ENCODE measurements at regions not wholly inside any gene's neighbourhood (a gene's known extent, or its start where the extent isn't known, plus 50 kb on each side); places are given as distances from the start of the nearest gene placed in this dataset.

DNA sequence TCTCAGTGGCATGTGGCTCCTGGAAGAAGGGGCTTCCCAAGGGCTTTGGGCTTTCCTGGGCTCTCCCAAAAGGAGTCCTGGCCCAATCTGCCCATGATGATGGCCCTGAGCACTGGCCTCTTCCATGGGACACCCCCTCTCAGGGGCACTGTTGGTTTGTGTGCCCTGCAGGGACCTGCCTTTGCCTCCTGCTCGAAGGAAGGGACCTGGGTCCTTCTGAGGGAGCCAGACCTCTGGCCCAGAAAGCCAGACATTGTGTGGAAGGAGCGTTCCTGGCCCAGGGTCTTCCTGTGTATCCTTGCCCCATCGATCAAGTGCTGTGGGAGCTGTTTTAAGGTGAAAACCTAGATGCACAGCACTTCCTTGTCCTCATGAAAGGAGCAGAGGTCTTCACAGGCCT is 1689.3 kb downstream of the TP53TG3F start:
- POLR2A ChIA-PET, result no interaction called here

DNA sequence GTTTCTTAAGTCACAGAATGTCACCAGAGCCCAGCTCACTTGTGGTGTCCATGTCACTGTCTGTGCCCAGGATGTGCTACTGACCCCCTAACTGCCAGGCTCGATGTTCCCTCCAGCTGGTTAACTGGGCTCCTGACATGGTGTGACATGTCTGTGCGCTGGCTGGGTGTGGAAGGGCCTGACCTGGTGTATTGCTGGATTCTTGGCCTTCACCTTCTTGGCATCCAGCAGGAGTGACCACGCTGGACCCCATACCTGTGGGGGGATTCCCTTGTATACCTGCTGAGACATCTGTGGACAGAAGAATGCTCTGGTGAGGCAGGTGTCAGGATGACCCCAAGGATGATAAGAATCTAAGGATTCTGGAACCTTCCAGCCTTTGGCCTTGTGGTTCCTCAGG is 1690.1 kb downstream of the TP53TG3F start:
- ChIA-PET POLR2A (no interaction called here), CTCF (no interaction called here)
- Histone ChIP-seq H3K36me3 (replicated peaks in 1 of 2; ENCODE audit: control extremely low read depth in 1 of 2, control insufficient read depth in 1 of 2, extremely low read depth in 1 of 2, insufficient read depth in 2 of 2, low read length in 1 of 2) (no peaks in the 10 kb centered on the region), H3K4me1 (ENCODE audit: control insufficient read depth in 2 of 2, insufficient read depth in 2 of 2, low read length in 2 of 2) (no peaks in the 10 kb centered on the region), H3K4me2 (replicated peaks; ENCODE audit: low read depth, low read length, poor library complexity, severe bottlenecking) (no peak overlapping the region), H4K20me1 (ENCODE audit: control insufficient read depth, insufficient read depth, low read length, poor library complexity, severe bottlenecking) (no peaks in the 10 kb centered on the region), H3K79me2 (ENCODE audit: control insufficient read depth, insufficient read depth, low read length) (no peaks in the 10 kb centered on the region), H3K4me3 (ENCODE audit: control extremely low read depth in 1 of 5, extremely low read depth in 1 of 5, insufficient read depth in 1 of 5, low read depth in 2 of 5, low read length in 4 of 5) (no peak overlapping the region), H3K9me3 (ENCODE audit: control extremely low read depth in 1 of 3, control insufficient read depth in 2 of 3, insufficient read depth in 1 of 3, low read length in 2 of 3) (peaks cover 0 to 81% (median 0%) of the 10 kb centered on the region in 3 donors), H2AFZ (ENCODE audit: insufficient read depth, low read depth, low read length, poor library complexity, severe bottlenecking) (no peak overlapping the region), H3K27me3 (replicated peaks in 1 of 4; ENCODE audit: control extremely low read depth in 1 of 4, control insufficient read depth in 3 of 4, insufficient read depth in 4 of 4, low read length in 3 of 4) (no peaks in the 10 kb centered on the region), H3K27ac (ENCODE audit: low read length in 2 of 2) (no peak overlapping the region), H3K9ac (ENCODE audit: low read length) (no peak overlapping the region)
- TF ChIP-seq CTCF (IDR thresholded peaks at IDR 0.05), result no peak
- TF ChIP-seq EZH2 (IDR thresholded peaks at IDR 0.05; ENCODE audit: borderline replicate concordance, insufficient read depth, low read depth, low read length, poor library complexity, severe bottlenecking), result no peak
- Mint-ChIP-seq H3K27ac (no peak overlapping the region), H3K4me3 (no peak overlapping the region), H3K27me3 (no peaks in the 10 kb centered on the region), H3K9me3 (ENCODE audit: insufficient read depth) (no peaks in the 10 kb centered on the region), H3K4me1 (no peaks in the 10 kb centered on the region)
- ATAC-seq (ENCODE audit: low read depth) (no peak), DNase-seq (no peak)
- 62% methylated on average over 3 of the region's 3 CpGs for WGBS (ENCODE audit: insufficient coverage)
- intact Hi-C loops (cut with micrococcal nuclease), result no loop called here

More for the DNA sequence above, 1689.3 kb downstream of the TP53TG3F start:
- H3K27me3 ChIP-seq (replicated peaks in 1 of 4; ENCODE audit: control extremely low read depth in 1 of 4, control insufficient read depth in 3 of 4, insufficient read depth in 4 of 4, low read length in 3 of 4), result no peaks in the 10 kb centered on the region
- ATAC-seq (ENCODE audit: low read depth) (no peak), DNase-seq (no peak)
- H3K9me3 ChIP-seq (ENCODE audit: control extremely low read depth in 1 of 3, control insufficient read depth in 2 of 3, insufficient read depth in 1 of 3, low read length in 2 of 3), result peaks cover 0 to 89% (median 0%) of the 10 kb centered on the region in 3 donors
- no peaks in the 10 kb centered on the region for H4K20me1 ChIP-seq (ENCODE audit: control insufficient read depth, insufficient read depth, low read length, poor library complexity, severe bottlenecking)
- no peak overlapping the region for H3K4me2 ChIP-seq (replicated peaks; ENCODE audit: low read depth, low read length, poor library complexity, severe bottlenecking)
- CTCF ChIA-PET, result no interaction called here
- H3K27ac ChIP-seq (ENCODE audit: low read length in 2 of 2), result no peak overlapping the region
- TF ChIP-seq CTCF (IDR thresholded peaks at IDR 0.05), result no peak
- no peak for TF ChIP-seq EZH2 (IDR thresholded peaks at IDR 0.05; ENCODE audit: borderline replicate concordance, insufficient read depth, low read depth, low read length, poor library complexity, severe bottlenecking)
- no peak overlapping the region for H3K27ac Mint-ChIP-seq
- intact Hi-C loops (cut with micrococcal nuclease), result no loop called here
- no peak overlapping the region for H2AFZ ChIP-seq (ENCODE audit: insufficient read depth, low read depth, low read length, poor library complexity, severe bottlenecking)
- no peaks in the 10 kb centered on the region for H3K27me3 Mint-ChIP-seq
- 48% methylated on average over 2 of the region's 3 CpGs for WGBS (ENCODE audit: insufficient coverage)
- no peaks in the 10 kb centered on the region for H3K9me3 Mint-ChIP-seq (ENCODE audit: insufficient read depth)
- H3K4me3 Mint-ChIP-seq, result no peak overlapping the region
- H3K79me2 ChIP-seq (ENCODE audit: control insufficient read depth, insufficient read depth, low read length), result no peaks in the 10 kb centered on the region
- H3K4me1 ChIP-seq (ENCODE audit: control insufficient read depth in 2 of 2, insufficient read depth in 2 of 2, low read length in 2 of 2), result no peaks in the 10 kb centered on the region
- no peaks in the 10 kb centered on the region for H3K4me1 Mint-ChIP-seq
- no peak overlapping the region for H3K4me3 ChIP-seq (ENCODE audit: control extremely low read depth in 1 of 5, extremely low read depth in 1 of 5, insufficient read depth in 1 of 5, low read depth in 2 of 5, low read length in 4 of 5)
- H3K9ac ChIP-seq (ENCODE audit: low read length), result no peak overlapping the region
- no peaks in the 10 kb centered on the region for H3K36me3 ChIP-seq (replicated peaks in 1 of 2; ENCODE audit: control extremely low read depth in 1 of 2, control insufficient read depth in 1 of 2, extremely low read depth in 1 of 2, insufficient read depth in 2 of 2, low read length in 1 of 2)

All from B cell (primary cell).